ENCODE measurements at regions not wholly inside any gene's neighbourhood (a gene's known extent, or its start where the extent isn't known, plus 50 kb on each side); places are given as distances from the start of the nearest gene placed in this dataset.

DNA sequence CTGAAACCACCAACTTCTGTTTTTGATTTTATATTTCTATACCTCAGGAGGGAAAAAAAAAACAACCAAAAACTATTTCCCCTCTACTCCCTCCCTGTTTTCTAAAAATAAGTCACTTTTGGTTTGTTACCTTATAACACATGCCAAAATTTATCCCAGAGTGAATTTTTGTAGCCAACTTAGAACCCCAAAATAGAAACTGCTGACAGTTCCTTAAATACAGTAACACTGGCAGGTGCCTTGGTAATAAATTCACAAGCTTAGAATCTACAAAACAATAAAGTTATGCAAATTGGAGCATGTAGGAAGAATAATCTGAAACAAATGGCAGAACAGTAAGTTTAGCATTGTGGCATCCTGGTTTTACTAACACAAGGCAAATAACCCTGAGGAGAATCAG, 165.0 kb upstream of the HDAC9 start:
- TF ChIP-seq POLR2A (IDR thresholded peaks at IDR 0.05; ENCODE audit: low read length) (no peak), GATA1 (IDR thresholded peaks at IDR 0.05; ENCODE audit: low read depth, low read length) (no peak)

All from erythroblast (primary cell).